HG03442 (cell line): ENCODE measurements at regions not wholly inside any gene's neighbourhood (a gene's known extent, or its start where the extent isn't known, plus 50 kb on each side); places are given as distances from the start of the nearest gene placed in this dataset.
"Not testable (repeated sequence)": the region's sequence is repeated elsewhere in the genome, so short reads cannot be mapped to it uniquely, and the experiment has no call there.

Source experiments
- ATAC-seq: cut with Tn5 transposase; IDR thresholded peaks from one replicate; pipeline ENCODE4 v1.9.1; 2021; ENCODE audit warnings: mild to moderate bottlenecking, moderate library complexity; ENCODE audit not compliant: unreplicated experiment

DNA sequence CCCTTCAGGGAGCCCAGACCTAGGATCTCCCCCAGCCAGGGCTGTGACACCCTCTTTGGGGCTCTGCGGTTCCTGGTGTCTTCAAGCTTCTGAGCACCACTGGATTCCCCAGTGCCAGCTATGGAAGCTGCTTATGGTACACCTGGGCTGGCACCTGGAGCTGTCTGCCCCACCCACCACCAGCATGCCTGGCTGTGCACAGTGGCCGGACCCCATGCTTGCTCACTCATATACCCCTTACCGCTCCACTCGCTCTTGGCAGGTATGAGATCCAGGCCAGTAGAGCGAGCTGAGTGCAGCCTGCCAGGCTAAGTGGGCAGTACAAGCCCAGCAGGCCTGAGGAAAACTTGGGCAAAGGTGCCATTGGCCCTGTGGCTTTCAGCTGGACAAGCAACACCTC, 114.0 kb downstream of the DACT1 start:
- ATAC-seq, result no peak

DNA sequence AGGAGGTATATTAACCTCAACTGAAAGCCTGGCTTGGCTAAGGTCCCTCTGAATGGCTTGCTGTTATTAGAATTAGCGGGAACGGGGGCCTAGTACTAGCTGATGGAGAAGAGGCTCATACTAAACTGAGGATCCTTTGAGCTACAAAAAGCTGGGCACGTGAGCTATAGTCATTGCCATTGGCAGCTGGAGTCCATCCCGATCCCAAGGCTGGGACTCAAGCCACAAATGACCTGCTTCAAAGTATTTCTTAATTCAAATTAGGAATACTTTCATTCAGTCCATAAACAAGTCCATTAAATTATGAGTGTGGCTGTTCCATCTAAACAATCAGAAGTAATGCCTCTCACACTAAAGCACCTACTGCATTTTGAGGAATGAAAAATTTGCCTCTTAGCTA, 114.5 kb downstream of the DACT1 start:
- ATAC-seq, result no peak

DNA sequence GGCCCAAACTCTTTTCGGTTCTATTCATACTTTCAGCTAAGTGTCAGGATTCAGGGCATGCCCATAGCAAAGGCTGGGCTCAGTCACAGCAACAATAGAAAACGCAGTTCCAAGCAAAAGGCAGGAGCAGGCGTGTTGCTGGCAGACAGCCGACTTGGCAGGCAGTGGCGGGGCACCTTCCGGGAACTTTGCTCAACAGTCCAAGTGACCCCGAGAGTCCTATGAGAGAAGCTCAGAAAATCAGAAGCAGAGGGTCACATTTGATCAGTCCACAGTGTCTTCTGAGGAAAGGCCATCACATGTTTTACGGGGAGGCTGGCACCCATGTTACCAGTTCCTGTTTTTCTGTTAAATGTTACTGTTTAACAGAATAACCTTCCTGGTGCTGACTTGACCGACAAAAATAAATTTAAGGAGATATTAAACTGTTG, 115.0 kb downstream of the DACT1 start:
- no peak for ATAC-seq

DNA sequence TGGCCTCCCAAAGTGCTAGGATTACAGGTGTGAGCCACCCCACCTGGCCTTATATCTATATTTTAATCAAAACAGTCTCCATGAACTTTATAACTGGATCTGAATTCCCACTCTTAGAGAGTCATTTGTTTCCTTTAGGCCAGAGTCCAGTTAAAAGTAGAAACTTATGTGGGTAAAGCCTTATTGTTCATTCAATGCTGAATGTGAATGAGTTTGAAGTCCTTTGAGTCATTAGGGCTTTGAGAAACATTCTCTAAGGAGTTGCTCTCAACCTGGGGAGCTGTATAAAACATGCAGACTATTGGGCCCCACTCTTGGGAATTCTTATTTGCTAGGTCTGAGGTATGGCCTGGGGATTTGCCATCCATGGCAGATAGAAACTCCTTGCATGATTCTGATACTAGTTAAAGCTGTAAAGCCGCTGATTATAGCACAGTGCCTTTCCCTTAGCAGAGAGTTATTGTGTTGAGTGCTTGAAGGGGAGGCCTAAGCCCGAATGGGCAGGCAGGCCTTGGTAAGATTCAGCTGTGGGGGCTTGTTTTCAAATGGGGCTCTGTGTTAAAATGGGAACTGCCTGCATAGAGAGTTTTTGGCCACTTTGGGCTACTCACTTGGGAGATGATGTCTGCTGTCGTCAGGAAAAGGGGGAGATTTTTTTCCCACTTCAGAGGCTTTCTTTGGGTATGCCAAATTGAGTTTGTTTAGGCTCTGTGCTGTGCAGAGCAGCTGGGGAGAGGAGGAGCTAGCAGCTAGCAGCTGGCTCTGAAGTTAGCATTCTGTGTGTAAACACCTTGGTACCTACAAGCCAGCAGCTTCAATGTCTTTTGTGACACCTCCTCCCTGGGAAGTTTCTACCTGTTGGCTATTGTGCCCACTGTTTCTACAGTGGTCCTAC, 117.5 kb downstream of the DACT1 start:
- no peak for ATAC-seq

DNA sequence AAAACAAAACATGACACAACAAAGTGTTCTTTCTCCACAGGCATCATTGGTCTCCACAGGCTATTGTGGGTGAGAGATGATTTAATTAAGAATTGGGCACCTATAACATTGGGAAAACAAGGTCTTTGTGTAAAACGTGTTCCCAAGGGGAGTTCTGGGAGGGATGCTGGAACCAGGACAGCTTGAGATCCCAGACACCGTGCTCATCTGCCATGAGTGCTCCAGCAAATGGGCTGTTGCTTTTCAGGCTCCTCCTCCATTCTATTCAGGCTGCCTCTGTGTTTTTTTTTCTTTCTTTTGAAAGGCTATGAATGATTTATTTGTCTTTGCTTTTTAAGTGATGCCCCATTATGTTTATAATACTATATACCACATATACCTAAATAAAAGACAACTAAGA, 122.4 kb downstream of the DACT1 start:
- no peak for ATAC-seq

DNA sequence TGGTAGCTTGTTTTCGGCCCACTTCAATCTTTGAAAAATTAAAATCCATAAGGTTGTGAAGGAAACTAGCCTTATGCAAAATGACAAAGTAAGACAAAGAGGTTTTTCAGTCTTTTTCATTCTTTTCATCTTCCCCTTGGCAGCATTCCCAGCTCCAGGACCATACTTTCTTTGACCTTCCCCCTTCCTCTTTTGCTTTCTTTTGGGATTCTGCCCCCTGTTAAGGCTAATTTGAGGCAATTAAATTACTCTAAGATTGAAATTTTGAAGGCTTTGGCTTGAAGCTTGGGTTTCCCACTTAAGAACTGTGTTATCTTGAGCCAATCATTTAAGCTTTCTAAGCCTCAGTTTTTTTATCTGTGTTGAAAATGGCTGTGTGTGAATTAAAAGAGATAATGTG, 124.9 kb downstream of the DACT1 start:
- no peak for ATAC-seq

DNA sequence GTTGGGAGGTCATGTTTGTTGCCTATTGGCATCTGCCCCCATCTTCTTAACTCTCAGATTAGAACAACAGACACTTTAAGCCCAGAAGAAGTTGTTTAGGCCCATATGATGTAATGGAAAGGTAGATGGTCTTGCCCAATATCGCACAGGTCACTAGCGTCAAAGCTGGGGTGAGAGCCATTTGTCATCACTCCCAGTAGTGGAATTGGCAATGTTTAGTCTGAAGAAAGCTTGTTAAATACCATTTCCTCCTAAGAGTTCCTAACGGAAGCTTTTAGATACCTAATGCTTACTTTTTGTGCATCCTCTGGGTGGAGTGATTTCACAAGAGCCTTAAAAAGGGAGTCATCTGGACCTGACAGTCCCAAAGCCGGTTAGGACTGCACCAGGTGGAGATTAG, 125.4 kb downstream of the DACT1 start:
- ATAC-seq, result no peak

DNA sequence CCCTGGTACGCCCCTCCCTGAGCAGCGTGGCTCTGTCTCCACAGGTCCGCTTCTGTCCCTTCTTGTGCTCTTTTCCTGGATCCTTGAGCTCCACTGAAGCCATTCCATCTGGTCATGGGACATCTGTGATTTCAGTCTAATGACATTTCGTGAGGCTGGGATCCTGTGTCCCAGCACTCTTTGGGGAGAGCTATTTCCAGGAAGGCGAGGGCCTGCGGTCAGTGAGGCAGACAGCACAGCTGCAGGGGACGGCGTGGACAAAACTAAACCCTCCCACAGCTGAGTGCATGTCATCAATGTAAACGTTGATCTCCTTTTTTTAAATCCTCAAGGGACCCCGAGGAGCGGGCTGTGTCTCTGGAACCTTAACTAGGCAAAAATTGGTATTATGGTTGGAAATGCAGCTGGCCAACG, 127.7 kb downstream of the DACT1 start:
- ATAC-seq, result no peak

DNA sequence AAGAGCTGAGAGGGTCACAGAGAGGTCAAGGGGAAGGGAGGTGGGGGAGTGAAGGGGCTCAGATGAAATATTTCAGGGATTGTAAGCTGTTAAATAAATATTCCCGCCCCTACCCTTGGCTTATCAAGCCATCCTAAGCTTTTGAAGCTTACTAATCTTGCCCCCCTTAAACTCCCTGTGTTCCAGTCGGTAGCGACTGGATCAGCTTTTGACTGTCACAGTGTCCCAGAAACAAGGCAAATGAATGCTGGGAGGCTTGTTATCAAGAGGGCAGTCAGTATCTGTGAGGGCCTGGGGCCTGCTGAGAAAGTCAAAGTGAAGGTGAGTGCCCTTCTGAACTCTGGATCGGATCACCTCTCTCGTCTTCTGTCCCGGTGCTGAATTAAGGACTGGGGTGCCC, 128.1 kb downstream of the DACT1 start:
- ATAC-seq, result no peak

DNA sequence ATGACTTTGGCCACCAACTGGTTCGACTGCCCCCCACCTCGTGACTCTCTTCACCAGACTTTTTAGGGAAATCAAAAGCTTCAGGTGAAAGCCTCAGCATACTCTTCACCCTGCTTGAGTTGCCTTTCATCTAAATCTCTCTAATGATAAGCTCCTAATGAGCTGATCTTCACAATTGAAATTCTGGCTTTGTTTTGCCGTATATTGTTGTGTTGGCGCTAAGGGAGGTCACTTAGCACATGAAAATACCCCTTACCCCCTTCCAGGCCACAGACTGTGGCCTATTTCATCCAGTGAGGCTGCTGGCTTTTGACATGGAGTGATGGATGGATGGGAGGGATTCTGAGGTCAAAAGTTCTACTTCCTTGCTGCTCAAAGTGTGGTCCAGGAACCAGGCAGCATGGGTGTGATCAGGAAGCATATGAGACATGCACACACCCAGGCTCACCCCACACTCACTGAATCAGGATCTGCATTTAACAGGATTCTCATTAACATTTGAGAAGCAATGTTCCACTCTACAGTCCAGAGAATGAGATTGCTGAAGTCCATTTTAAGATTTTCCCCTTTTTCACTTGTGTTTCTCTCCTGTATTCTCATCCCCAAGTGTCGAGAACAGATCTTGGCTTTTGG, 131.4 kb downstream of the DACT1 start:
- no peak for ATAC-seq

DNA sequence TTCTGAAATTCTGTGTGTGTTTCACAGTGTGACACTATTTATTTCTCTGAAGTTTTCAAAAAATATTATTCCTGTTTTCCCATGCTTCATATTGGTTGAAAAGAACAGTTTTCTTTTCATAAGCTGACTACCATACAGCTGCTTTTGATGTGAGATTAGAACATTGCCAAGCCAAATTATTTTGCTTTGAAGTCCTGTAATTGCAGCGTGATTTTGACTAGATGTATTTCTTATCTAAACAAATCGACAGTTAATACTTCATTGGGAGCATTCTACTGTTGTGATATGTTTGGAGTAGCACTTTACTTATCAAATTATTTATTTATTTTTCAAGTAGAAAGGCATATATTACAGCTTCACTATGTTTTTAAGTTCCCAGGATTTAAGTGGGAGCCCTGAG, 132.0 kb downstream of the DACT1 start:
- no peak for ATAC-seq

DNA sequence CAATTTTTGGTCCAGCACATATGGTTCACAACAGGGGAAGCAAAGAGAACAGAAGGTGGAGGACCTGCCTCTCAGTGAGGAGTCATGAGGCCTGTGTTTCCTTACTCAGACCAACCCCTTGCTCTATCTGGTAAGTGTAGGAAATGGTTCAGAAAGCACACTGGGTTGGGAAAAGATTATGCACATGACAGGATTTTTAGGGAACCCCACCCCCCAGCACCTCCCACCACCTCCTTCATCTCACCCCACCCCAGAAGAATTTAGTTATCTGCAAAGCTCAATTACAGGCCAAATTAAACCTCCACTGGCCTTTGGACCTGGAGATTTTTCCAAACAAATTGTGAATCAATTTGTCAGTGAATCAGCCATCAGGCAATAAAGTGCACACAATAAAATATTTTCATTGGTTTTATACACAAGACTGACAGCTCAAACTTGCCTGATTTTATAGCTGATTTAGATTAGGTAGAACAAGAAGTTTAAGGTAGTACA, 132.8 kb downstream of the DACT1 start:
- no peak for ATAC-seq

DNA sequence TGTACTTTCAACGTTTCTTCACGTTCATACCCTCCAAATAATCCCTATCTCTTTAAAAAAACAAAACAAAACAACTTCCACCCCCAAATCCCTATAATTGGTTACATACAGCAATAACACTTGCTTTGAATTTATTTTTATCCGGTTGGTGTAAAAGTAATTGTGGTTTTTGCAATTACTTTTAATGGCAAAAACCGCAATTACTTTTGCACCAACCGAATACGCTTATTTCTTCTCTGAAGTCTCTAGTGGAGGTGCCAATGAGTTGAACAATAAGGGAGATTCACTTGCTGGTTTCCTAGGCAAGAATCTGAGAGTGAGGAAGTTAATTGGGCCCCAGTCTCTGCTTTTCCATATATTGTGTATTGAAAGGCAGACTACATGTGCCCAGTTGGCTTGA, 133.3 kb downstream of the DACT1 start:
- no peak for ATAC-seq

DNA sequence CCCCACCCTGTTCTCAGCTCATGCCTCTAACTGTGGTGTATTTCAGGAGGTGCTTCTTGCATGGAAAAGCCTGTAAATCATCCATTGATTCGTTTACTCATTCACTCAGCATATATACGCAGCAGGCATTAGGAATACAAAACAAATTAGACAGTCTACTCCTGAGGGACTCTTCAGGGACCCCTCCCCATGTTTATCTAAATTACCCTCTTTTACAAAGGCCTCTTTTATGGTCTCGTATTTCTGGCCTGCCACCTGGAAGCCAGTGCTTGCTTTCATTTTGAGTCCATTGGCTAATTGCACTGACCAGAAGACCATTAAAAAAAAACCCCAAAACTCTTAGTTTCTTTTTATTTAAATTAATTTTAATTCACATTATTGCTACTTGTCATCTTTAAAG, 134.4 kb downstream of the DACT1 start:
- no peak for ATAC-seq

DNA sequence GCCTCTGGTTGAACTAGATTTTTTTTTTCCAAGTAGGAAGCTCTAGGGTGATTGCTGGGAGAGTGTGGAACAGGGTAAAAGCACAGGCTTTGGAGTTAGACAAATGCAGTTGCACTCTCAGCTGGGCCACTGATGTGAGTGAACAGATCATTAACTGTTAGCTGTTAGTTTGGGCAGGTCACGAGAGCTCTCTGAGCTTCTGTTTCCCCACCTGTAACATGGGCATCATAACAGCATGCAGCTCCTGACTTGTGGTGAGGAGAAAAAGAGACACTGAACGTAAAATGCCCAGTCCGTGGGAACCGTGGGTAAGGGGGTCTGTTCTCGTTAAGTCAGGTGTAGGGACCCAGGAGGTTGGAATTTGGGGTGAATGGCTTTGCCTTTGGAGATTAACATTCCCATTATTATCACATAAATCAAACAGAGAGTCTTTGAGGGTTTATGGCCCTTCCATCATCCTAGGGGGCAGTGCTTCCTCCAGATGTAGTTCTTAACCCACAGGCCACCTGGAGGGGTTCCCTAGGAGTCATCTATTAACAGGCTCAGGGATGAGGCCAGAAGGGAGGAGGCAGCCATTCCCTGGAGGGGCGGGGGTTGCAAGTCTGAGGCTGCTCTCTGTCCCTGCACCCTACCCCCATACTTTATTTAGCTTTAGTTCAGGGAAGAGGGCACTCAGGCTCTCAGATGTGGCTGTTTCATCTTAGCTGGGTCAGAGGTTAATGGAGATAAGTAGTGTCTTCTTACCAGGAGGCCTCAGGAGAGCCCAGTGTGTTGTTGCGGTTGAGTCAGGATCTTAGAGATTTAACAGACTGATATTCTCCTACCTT, 135.2 kb downstream of the DACT1 start:
- no peak for ATAC-seq

DNA sequence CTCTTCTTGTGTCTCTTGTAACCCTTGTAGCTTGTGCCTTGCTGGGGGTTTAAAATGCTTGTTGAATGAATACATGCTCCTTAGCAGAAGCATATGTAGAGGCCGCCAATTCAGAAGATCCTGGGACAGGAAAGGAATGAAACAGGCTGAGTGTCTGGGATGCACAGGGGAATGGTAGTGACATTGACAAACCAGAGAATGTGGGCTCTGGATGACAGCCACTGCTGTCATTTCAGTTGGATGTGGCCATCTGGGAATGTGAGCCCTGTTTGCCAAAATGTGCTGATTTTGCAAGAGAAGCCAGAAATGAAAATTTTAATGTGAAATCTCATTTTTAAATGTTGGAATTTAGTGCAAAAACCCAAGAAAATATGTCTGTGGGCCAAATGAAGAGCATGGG, 136.8 kb downstream of the DACT1 start:
- no peak for ATAC-seq

DNA sequence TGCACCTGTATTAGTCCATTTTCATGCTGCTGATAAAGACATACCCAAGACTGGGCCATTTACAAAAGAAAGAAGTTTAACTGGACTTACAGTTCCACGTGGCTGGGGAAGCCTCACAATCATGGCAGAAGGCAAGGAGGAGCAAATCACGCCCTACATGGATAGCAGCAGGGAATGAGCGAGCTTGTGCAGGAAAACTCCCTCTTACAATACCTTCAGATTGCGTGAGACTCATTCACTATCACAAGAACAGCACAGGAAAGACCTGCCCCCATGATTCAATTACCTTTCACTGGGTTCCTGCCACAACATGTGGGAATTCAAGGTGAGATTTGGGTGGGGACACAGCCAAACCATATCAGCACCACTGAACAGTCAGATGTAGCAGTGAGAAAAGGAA, 137.4 kb downstream of the DACT1 start:
- ATAC-seq, result not testable (repeated sequence)

DNA sequence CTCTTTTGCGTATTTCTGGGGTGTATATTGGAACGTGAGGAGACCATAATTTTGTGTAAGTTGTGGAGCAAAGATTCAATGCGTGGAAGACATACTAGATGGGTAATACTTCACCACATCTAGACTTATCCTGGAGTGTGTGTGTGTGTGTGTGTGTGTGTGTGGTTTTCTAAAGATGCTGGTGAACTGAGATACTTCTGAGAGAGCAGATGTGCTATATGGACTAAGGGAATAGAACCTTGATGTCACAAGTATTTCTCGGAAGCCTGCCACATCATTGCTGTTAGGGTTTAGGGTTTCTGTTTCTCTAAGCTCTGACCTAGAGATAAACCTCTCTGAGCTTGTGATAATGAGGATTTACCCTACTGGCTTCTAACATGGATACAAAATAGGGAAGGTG, 138.8 kb downstream of the DACT1 start:
- no peak for ATAC-seq

DNA sequence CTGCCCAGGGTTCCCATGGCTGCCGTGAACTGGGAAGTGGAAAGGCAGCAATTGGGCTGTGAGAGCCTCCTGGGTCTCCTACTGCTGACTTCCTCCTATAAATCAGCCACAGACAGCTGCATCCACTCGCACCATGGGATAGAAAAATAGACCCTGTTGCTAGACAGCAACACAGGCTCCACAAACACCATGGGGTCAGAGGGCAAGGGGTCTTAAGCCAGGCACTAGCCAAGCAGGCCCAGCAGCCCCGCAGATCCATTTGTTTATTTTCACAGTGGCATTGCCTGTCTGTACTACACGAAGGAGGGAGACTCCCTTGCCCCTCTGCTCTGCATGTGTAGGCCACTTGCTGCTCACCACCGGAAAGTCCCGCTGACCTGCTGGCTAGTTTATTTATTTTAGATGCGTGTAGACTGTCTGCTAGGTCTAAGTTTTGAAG, 139.8 kb downstream of the DACT1 start:
- ATAC-seq, result no peak

DNA sequence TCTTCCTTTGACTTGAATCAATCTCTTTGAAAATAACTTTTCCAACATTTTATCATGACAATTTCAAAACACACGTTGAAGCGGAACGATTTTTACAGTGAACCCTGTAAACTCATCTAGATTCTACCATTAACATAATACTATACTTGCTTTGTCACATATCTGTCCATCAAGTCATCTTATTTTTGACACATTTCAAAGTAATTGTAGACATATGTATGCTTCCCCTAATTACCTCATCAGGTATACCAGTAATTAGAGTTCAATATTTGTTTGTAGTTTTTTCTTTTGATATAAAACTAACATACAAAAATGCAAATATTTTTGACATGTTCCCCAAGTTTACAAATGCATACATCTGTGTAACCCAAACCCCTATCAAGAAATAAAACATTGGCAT, 140.4 kb downstream of the DACT1 start:
- ATAC-seq, result no peak

DNA sequence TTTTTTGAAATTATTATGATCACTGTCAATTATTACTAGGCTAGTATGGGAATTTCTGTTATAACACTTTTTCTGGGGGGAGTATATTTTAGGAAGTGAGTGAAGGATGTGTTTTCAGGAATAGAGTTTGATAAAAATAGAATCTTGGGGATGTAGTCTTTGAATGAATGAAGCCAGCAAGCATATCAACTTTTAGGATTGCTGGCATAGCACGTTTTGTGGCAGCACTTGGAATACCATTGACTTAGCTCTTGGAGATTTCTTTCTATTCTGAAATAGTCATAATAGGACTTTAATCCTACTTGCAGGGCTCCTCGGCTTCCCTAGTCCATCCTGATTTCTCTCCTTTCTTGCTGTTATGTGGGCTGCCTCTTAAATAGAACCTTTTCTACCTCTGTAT, 141.6 kb downstream of the DACT1 start:
- no peak for ATAC-seq
